ENCODE measurements at regions not wholly inside any gene's neighbourhood (a gene's known extent, or its start where the extent isn't known, plus 50 kb on each side); places are given as distances from the start of the nearest gene placed in this dataset.

GRCh38 chr4:55005910-55006309 lies 119.5 kb downstream of the KDR start:
- TF ChIP-seq POLR2A (IDR thresholded peaks at IDR 0.05) (no peak), CTCF (IDR thresholded peaks at IDR 0.05) (no peak)
